GM12872 (cell line): ENCODE measurements at regions not wholly inside any gene's neighbourhood (a gene's known extent, or its start where the extent isn't known, plus 50 kb on each side); places are given as distances from the start of the nearest gene placed in this dataset.

Experiments used
- TF ChIP-seq, protein P1 (sequence below): IDR thresholded peaks from 3 replicates; pipeline ENCODE4 v1.5.1; 2011; ENCODE audit warnings: low read depth, mild to moderate bottlenecking, low read length, moderate library complexity; ENCODE audit not compliant: insufficient read depth

DNA sequence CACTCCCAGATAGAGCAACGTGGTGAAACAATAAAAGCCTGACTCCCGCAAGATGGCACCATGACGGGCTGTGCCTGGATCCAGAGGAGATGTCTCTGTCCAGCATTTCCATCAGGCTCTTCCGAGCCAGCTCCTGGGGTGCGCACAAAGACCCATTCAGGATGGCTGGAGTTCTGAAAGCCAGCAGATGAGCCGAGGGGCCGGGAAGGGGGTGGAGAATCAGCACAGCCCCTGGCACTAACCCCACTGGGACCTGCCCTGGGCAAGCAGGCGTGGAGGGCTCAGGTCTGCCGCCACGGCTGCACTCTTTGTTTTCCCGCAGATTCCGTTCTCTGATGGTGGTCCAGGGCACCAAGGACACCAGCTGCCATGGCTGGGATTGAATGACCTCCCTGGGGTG, 97.2 kb upstream of the BLID start:
- TF ChIP-seq, protein P1, sequence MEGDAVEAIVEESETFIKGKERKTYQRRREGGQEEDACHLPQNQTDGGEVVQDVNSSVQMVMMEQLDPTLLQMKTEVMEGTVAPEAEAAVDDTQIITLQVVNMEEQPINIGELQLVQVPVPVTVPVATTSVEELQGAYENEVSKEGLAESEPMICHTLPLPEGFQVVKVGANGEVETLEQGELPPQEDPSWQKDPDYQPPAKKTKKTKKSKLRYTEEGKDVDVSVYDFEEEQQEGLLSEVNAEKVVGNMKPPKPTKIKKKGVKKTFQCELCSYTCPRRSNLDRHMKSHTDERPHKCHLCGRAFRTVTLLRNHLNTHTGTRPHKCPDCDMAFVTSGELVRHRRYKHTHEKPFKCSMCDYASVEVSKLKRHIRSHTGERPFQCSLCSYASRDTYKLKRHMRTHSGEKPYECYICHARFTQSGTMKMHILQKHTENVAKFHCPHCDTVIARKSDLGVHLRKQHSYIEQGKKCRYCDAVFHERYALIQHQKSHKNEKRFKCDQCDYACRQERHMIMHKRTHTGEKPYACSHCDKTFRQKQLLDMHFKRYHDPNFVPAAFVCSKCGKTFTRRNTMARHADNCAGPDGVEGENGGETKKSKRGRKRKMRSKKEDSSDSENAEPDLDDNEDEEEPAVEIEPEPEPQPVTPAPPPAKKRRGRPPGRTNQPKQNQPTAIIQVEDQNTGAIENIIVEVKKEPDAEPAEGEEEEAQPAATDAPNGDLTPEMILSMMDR = no peak

- TF ChIP-seq, protein P1 = no peak
Measured at GRCh38 chr11:122210367-122210997, 94.5 kb upstream of the BLID start.

GRCh38 chr11:122209619-122210366, 93.8 kb upstream of the BLID start:
- TF ChIP-seq, protein P1 = no peak

DNA sequence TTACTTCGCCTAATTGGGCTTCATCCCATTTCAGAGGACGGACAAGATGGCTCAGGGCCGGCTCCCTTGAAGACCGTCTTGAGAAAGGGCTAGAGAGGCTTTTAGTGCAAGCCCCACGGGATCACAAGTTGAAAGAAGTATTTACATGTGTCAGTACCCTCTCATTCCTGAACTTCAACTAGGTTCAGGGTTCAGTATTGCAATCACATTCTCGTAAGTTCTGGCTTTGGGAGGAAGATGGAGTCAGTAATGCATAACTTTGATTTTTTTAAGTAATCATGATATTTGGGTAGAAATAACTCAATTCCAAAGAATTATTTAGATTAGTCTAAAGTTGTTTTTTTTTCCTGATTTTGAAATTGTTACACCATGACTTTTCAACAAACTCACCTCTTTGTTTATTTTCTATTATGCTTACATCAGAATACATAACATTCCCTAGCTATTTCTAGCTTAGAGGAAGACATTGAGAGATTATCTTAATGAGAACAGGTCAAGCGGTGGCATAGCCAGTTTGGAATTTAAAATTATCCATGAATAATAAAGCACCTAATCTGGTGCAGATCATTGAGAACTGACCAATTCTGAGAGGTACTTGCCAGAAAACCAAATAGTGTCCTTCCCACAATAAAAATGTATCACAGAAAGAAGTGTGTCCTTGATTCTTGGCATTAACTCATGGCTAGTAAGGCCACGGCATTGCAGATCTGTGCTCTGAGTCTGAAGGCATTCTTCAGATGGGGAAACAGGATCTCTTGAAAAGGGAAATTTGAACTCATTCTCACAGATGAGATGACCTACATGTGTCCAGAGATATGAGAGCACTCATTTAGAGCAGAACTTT, 92.1 kb upstream of the BLID start:
- TF ChIP-seq, protein P1 = no peak

DNA sequence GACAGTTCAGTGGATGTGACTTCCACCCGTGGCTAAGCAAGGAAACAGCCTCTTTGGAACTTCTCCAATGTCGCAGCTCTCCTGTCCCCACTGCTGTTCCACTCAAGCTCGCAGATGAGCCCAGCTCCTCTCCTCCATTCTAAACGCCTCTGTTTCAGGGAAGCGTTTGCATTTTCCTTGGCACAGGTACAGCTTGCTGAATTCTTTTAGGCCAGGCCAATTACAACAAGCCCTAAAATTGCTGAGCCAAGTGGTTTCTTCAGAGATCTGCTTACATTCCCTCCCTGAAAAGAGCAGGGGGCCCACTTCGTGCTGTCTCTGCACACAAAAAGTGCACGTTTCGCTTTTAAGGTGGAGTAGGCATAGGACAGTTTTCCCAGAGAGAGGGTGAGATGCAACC, 91.5 kb upstream of the BLID start:
- TF ChIP-seq, protein P1 = no peak

GRCh38 chr11:122205036-122205435, 89.0 kb upstream of the BLID start:
- TF ChIP-seq, protein P1 = no peak

DNA sequence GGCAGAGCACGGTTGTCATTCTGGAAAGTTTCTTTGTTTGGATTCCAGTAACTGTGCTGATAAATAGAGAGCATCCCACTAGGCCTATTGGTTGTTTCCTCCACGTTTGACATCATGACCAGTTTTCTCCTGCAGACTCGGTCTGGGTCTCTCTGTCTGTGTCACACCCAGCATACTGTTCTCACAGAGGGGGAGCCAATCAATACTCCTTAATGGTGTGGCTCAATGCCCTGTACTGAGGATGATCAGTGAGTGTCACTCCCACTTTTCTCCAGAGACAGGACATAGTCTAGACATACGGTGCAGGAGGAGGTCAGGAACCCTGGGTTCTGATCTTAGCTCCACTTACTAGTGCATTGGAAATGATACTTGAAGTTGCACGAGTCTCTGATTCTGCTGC, 88.2 kb upstream of the BLID start:
- TF ChIP-seq, protein P1 = no peak
